ENCODE measurements at regions not wholly inside any gene's neighbourhood (a gene's known extent, or its start where the extent isn't known, plus 50 kb on each side); places are given as distances from the start of the nearest gene placed in this dataset.
"Not testable (repeated sequence)": the region's sequence is repeated elsewhere in the genome, so short reads cannot be mapped to it uniquely, and the experiment has no call there.

DNA sequence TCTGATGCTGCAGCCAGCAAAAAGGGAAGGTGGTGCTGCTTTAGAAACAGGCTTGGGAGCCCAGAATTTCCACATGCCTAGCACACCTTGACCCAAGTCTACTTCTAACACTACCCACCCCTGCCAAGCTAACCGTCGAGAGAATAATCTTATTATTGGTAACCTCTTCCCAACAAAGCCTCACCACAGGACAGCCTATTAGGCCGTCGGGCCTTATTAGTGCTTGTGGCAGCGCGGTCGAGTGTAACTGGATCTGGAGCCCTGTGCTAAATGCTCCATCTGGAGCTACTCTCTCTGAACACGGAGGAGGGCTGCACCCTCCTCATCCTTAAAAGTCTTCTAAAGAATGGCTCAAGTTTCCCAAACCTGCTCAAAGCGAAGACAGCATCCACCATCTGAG lies 165.5 kb upstream of the NFIA start:
- Histone ChIP-seq H3K4me1 (no peaks in the 10 kb centered on the region), H3K4me3 (no peak overlapping the region), H3K27me3 (no peaks in the 10 kb centered on the region), H3K27ac (no peak overlapping the region), H3K36me3 (no peaks in the 10 kb centered on the region), H3K9me3 (no peaks in the 10 kb centered on the region)
- intact Hi-C loops (cut with DNase I): no loop called here
- DNase-seq: no peak
- ATAC-seq: no peak
- TF ChIP-seq, protein P1, sequence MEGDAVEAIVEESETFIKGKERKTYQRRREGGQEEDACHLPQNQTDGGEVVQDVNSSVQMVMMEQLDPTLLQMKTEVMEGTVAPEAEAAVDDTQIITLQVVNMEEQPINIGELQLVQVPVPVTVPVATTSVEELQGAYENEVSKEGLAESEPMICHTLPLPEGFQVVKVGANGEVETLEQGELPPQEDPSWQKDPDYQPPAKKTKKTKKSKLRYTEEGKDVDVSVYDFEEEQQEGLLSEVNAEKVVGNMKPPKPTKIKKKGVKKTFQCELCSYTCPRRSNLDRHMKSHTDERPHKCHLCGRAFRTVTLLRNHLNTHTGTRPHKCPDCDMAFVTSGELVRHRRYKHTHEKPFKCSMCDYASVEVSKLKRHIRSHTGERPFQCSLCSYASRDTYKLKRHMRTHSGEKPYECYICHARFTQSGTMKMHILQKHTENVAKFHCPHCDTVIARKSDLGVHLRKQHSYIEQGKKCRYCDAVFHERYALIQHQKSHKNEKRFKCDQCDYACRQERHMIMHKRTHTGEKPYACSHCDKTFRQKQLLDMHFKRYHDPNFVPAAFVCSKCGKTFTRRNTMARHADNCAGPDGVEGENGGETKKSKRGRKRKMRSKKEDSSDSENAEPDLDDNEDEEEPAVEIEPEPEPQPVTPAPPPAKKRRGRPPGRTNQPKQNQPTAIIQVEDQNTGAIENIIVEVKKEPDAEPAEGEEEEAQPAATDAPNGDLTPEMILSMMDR (IDR thresholded peaks at IDR 0.05): no peak

DNA sequence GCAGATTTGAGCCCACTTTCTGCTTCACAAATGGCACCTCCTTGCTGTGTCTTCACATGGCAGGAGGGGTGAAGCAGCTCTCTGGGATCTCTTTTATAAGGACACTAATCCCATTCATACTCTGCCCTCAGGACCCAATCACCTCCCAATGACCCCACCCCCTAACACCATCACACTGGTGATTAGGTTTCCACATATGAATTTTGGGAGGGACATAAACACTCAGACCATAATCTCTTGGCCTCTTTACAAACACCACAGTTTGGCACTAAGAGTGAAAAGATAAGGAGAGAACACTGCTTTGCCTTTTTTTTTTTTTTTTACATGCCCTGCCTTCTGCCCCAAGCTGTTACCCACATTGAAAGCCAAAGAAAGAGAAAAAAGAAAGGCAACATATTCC lies 166.2 kb upstream of the NFIA start:
- TF ChIP-seq, protein P1 (IDR thresholded peaks at IDR 0.05): no peak
- Histone ChIP-seq H3K27me3 (no peaks in the 10 kb centered on the region), H3K36me3 (no peaks in the 10 kb centered on the region), H3K9me3 (no peaks in the 10 kb centered on the region), H3K4me1 (no peaks in the 10 kb centered on the region), H3K27ac (no peak overlapping the region), H3K4me3 (no peak overlapping the region)
- no peak for ATAC-seq
- no peak for DNase-seq
- intact Hi-C loops (cut with DNase I): no loop called here

DNA sequence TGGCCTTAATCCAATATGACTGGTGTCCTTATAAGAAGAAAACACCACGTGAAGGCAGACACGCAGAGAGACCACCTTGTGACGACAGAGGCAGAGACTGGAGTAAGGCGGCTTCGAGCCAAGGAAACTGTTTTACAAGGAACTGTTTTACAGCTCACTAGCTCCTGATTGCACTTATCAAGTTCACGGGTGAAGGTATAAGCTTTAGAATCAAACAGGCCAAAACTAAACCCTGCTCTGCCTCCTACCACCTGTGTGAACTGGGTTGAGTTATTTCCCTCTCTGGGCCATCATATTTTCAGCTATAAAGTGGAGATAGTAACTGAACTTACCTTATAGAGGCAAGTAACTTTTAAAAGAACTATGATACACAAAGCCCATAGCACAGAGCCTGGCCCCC lies 166.9 kb upstream of the NFIA start:
- no peak overlapping the region for H3K4me3 ChIP-seq
- no peak for ATAC-seq
- no peak overlapping the region for H3K27ac ChIP-seq
- intact Hi-C loops (cut with DNase I): no loop called here
- H3K36me3 ChIP-seq: no peaks in the 10 kb centered on the region
- no peaks in the 10 kb centered on the region for H3K27me3 ChIP-seq
- H3K9me3 ChIP-seq: no peaks in the 10 kb centered on the region
- no peak for DNase-seq
- H3K4me1 ChIP-seq: no peaks in the 10 kb centered on the region
- TF ChIP-seq, protein P1 (IDR thresholded peaks at IDR 0.05): no peak

DNA sequence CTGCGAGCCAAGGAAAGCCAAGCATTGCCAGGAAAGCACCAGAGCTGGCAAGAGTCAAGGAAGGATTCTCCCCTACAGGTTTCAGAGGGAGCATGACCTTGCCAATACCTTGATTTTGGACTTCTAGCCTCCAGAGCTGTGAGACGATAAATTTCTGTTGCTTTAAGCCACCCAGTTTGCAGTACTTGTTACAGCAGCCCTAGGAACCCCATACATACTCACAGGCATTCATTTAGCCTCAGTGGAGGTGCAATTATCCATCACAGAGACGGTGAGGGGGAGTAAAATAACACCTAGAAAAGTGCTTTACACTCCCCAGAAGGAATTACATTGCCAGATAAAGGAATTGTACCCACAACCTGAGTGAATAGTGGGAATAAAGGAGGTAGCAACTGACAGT lies 167.4 kb upstream of the NFIA start:
- H3K27ac ChIP-seq: no peak overlapping the region
- no peaks in the 10 kb centered on the region for H3K4me1 ChIP-seq
- TF ChIP-seq, protein P1 (IDR thresholded peaks at IDR 0.05): no peak
- ATAC-seq: no peak
- DNase-seq: no peak
- H3K9me3 ChIP-seq: no peaks in the 10 kb centered on the region
- no peak overlapping the region for H3K4me3 ChIP-seq
- intact Hi-C loops (cut with DNase I): no loop called here
- H3K36me3 ChIP-seq: no peaks in the 10 kb centered on the region
- no peaks in the 10 kb centered on the region for H3K27me3 ChIP-seq

DNA sequence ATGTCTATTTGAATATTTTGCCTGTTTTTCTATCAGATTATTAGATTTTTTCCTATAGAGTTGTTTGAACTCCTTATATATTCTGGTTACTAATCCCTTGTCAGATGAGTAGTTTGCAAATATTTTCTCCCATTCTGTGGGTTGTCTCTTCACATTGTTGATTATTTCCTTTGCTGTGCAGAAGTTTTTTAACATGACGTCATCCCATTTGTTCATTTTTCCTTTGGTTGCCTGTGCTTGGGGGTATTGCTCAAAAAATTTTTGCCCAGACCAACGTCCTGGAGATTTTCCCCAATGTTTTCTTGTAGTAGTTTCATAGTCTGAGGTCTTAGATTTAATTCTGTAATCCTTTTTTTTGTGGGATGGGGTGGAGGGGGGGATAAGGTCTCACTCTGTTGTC lies 168.7 kb upstream of the NFIA start:
- intact Hi-C loops (cut with DNase I); H3K27me3 ChIP-seq; DNase-seq; H3K27ac ChIP-seq; H3K9me3 ChIP-seq; H3K4me1 ChIP-seq; H3K4me3 ChIP-seq; H3K36me3 ChIP-seq; ATAC-seq: not testable (repeated sequence)

DNA sequence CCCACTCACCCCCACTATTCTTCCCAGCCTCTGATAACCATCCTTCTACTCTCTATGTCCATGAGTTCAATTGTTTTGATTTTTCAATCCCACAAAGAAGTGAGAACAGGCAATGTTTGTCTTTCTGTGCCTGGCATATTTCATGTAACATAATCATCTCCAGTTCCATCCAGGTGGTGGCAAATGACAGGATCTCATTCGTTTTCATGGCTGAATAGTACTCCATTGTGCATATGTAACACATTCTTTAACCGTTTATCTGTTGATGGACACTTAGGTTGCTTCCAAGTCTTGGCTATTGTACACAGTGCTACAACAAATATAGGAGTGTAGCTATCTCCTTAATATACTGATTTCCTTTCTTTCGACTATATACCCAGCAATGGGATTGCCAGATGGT lies 169.3 kb upstream of the NFIA start:
- H3K9me3 ChIP-seq: no peaks in the 10 kb centered on the region
- no peaks in the 10 kb centered on the region for H3K36me3 ChIP-seq
- TF ChIP-seq, protein P1 (IDR thresholded peaks at IDR 0.05): no peak
- H3K27me3 ChIP-seq: no peaks in the 10 kb centered on the region
- DNase-seq (no peak), ATAC-seq (no peak)
- intact Hi-C loops (cut with DNase I): no loop called here
- H3K4me1 ChIP-seq: no peaks in the 10 kb centered on the region
- no peak overlapping the region for H3K27ac ChIP-seq
- no peak overlapping the region for H3K4me3 ChIP-seq

Data from left lung (tissue), 4 donors.